HEK293 (cell line): ENCODE measurements at regions not wholly inside any gene's neighbourhood (a gene's known extent, or its start where the extent isn't known, plus 50 kb on each side); places are given as distances from the start of the nearest gene placed in this dataset.
"Not testable (repeated sequence)": the region's sequence is repeated elsewhere in the genome, so short reads cannot be mapped to it uniquely, and the experiment has no call there.

Experiments
- CTCF ChIA-PET: fragments of 350-600 bp; formaldehyde crosslinking; extraction: SDS; loops from one replicate; lab custom pipeline; 2021; ENCODE audit warnings: antibody characterized with exemption; lab: Yijun Ruan, JAX
- POLR2A ChIA-PET: fragments of 300-600 bp; formaldehyde crosslinking; extraction: SDS; loops from one replicate; lab custom pipeline; 2020; ENCODE audit warnings: antibody characterized with exemption, inconsistent platforms; lab: Yijun Ruan, JAX
- H3K27ac ChIP-seq: fragments of 200-500 bp; sonication (Bioruptor generic); 2 replicates; pipeline ENCODE4 v1.5.1; 2014; ENCODE audit warnings: low read depth, low read length, control low read depth, inconsistent platforms; ENCODE audit errors: extremely low read depth
- H3K36me3 ChIP-seq, 2 experiments: fragments of 200-500 bp in 1 of 2; sonication (Bioruptor generic) in 1 of 2; 1 replicate in 1 of 2; 2 replicates in 1 of 2; pipeline ENCODE4 v1.5.1; 2014 to 2017; ENCODE audit warnings: inconsistent platforms in 2 of 2, low read length in 2 of 2; ENCODE audit not compliant: control insufficient read depth in 2 of 2, insufficient read depth in 1 of 2
- H3K4me1 ChIP-seq: fragments of 200-500 bp; sonication (Bioruptor generic); 2 replicates; pipeline ENCODE4 v1.5.1; 2014; ENCODE audit warnings: mild to moderate bottlenecking, low read length, inconsistent platforms; ENCODE audit not compliant: control insufficient read depth, insufficient read depth
- H3K4me3 ChIP-seq: 2 replicates; pipeline ENCODE4 v1.5.1; 2011; ENCODE audit warnings: low read depth, mild to moderate bottlenecking, control low read depth, low read length, moderate library complexity
- H3K9me3 ChIP-seq: fragments of 200-500 bp; sonication (Bioruptor generic); 2 replicates; pipeline ENCODE4 v1.5.1; 2014; ENCODE audit warnings: low read depth, low read length, inconsistent platforms; ENCODE audit not compliant: control insufficient read depth, insufficient read depth
- KLF9 ChIP-seq: fragments of 450-650 bp; formaldehyde crosslinking; IDR thresholded peaks from 2 replicates; pipeline ENCODE4 v1.5.1; 2016; ENCODE audit warnings: missing biosample characterization, missing genetic modification characterization, low read depth
- PRDM4 ChIP-seq: fragments of 450-650 bp; formaldehyde crosslinking; IDR thresholded peaks from 2 replicates; pipeline ENCODE4 v1.5.1; 2017; ENCODE audit warnings: missing biosample characterization, missing genetic modification characterization
- SETDB1 ChIP-seq: IDR thresholded peaks from one replicate; pipeline ENCODE4 v1.6.1; 2017; ENCODE audit warnings: mild to moderate bottlenecking, low read length, moderate library complexity, mixed read lengths; ENCODE audit not compliant: insufficient read length
- ZBTB44 ChIP-seq: fragments of 450-650 bp; IDR thresholded peaks from 2 replicates; pipeline ENCODE4 v1.5.1; 2018; ENCODE audit warnings: missing biosample characterization, mild to moderate bottlenecking, missing genetic modification characterization
- ZNF133 ChIP-seq: fragments of 450-650 bp; formaldehyde crosslinking; IDR thresholded peaks from 2 replicates; pipeline ENCODE4 v1.5.1; 2016; ENCODE audit warnings: missing biosample characterization, missing genetic modification characterization
- ZNF157 ChIP-seq: fragments of 450-650 bp; formaldehyde crosslinking; IDR thresholded peaks from 2 replicates; pipeline ENCODE4 v1.5.1; 2016; ENCODE audit warnings: missing biosample characterization, missing genetic modification characterization
- ZNF169 ChIP-seq: fragments of 450-650 bp; formaldehyde crosslinking; IDR thresholded peaks from 2 replicates; pipeline ENCODE4 v1.5.1; 2016; ENCODE audit warnings: missing biosample characterization, missing genetic modification characterization
- ZNF18 ChIP-seq: fragments of 450-650 bp; formaldehyde crosslinking; IDR thresholded peaks from 2 replicates; pipeline ENCODE4 v1.5.1; 2016; ENCODE audit warnings: missing biosample characterization, missing genetic modification characterization
- ZNF366 ChIP-seq: fragments of 450-650 bp; formaldehyde crosslinking; conservative IDR thresholded peaks from 2 replicates; pipeline ENCODE4 v1.5.1; 2016; ENCODE audit warnings: missing biosample characterization, missing genetic modification characterization
- ZNF521 ChIP-seq: fragments of 450-650 bp; formaldehyde crosslinking; IDR thresholded peaks from 2 replicates; pipeline ENCODE4 v1.5.1; 2017; ENCODE audit warnings: missing biosample characterization, mild to moderate bottlenecking, missing genetic modification characterization
- ZNF544 ChIP-seq: fragments of 450-650 bp; formaldehyde crosslinking; IDR thresholded peaks from 2 replicates; pipeline ENCODE4 v1.5.0; 2017; ENCODE audit warnings: missing biosample characterization, missing genetic modification characterization
- ZNF571 ChIP-seq: fragments of 450-650 bp; formaldehyde crosslinking; IDR thresholded peaks from 2 replicates; pipeline ENCODE4 v1.5.0; 2017; ENCODE audit warnings: missing biosample characterization, missing genetic modification characterization
- ZNF600 ChIP-seq: fragments of 450-650 bp; formaldehyde crosslinking; IDR thresholded peaks from 2 replicates; pipeline ENCODE4 v1.5.1; 2016; ENCODE audit warnings: missing biosample characterization, missing genetic modification characterization
- ZNF830 ChIP-seq: fragments of 450-650 bp; IDR thresholded peaks from 2 replicates; pipeline ENCODE4 v1.5.0; 2018; ENCODE audit warnings: missing biosample characterization, missing genetic modification characterization, low read depth, mild to moderate bottlenecking, moderate library complexity
- ZSCAN5A ChIP-seq: fragments of 450-650 bp; formaldehyde crosslinking; IDR thresholded peaks from 2 replicates; pipeline ENCODE4 v1.5.1; 2016; ENCODE audit warnings: missing biosample characterization, missing genetic modification characterization

GRCh38 chr14:22344209-22344608, 244.8 kb downstream of the DAD1 start:
- H3K27ac ChIP-seq, POLR2A ChIA-PET, H3K4me3 ChIP-seq, H3K4me1 ChIP-seq, H3K36me3 ChIP-seq, H3K9me3 ChIP-seq: not testable (repeated sequence)
- TF ChIP-seq SETDB1, result peak; percentile 81
- CTCF ChIA-PET, result interaction anchor here (0.6 to 1.8 kb wide), 2 partner anchors 24 to 40 kb away, joined by 3 to 9 read pairs; no protein-coding TSS in a partner anchor

- Histone ChIP-seq H3K27ac (no peak overlapping the region), H3K9me3 (no peaks in the 10 kb centered on the region), H3K4me3 (no peak overlapping the region), H3K4me1 (no peaks in the 10 kb centered on the region), H3K36me3 (no peaks in the 10 kb centered on the region)
- TF ChIP-seq ZNF600 (tag by site-specific recombination), result no peak
- no peak for TF ChIP-seq KLF9 (tag by site-specific recombination)
- no peak for TF ChIP-seq ZNF157 (tag by site-specific recombination)
- TF ChIP-seq ZSCAN5A, result no peak
- no peak for TF ChIP-seq ZNF133 (tag by site-specific recombination)
- TF ChIP-seq ZNF830 (tag by site-specific recombination), result no peak
- TF ChIP-seq PRDM4 (tag by site-specific recombination), result no peak
- no peak for TF ChIP-seq ZNF18
- no peak for TF ChIP-seq ZNF571 (tag by site-specific recombination)
- TF ChIP-seq ZNF169 (tag by site-specific recombination), result no peak
- no peak for TF ChIP-seq ZNF366 (tag by site-specific recombination)
- TF ChIP-seq ZNF521, result no peak
- no peak for TF ChIP-seq ZNF544 (tag by site-specific recombination)
- no peak for TF ChIP-seq ZBTB44 (tag by site-specific recombination)
- CTCF ChIA-PET, result interaction anchor here (0.7 to 1.9 kb wide), 2 partner anchors 21 to 114 kb away, joined by 3 to 10 read pairs; no protein-coding TSS in a partner anchor
- POLR2A ChIA-PET, result no interaction called here
Observed at GRCh38 chr14:22341049-22341448, 248.0 kb downstream of the DAD1 start.
